ENCODE measurements at regions not wholly inside any gene's neighbourhood (a gene's known extent, or its start where the extent isn't known, plus 50 kb on each side); places are given as distances from the start of the nearest gene placed in this dataset.

GRCh38 chr2:236935631-236936445 lies 149.9 kb upstream of the COPS8 start:
- Mint-ChIP-seq H3K27ac (no peak overlapping the region), H3K9me3 (no peaks in the 10 kb centered on the region), H3K27me3 (ENCODE audit: low read depth) (no peaks in the 10 kb centered on the region; the same call in 1 of the 2 replicates), H3K36me3 (no peaks in the 10 kb centered on the region), H3K4me1 (peaks cover under 1% of the 10 kb centered on the region), H3K4me3 (no peak overlapping the region)
- DNase-seq (ENCODE audit: low spot score) (no peak), ATAC-seq (no peak)
- ChIA-PET POLR2A (no interaction called here), CTCF (interaction anchor here (1.0 kb wide), 1 partner anchor 14 kb away, joined by 3 read pairs; no protein-coding TSS in a partner anchor)
- TF ChIP-seq, protein P1, sequence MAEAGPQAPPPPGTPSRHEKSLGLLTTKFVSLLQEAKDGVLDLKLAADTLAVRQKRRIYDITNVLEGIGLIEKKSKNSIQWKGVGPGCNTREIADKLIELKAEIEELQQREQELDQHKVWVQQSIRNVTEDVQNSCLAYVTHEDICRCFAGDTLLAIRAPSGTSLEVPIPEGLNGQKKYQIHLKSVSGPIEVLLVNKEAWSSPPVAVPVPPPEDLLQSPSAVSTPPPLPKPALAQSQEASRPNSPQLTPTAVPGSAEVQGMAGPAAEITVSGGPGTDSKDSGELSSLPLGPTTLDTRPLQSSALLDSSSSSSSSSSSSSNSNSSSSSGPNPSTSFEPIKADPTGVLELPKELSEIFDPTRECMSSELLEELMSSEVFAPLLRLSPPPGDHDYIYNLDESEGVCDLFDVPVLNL (CRISPR knock-in tag; IDR thresholded peaks at IDR 0.05; ENCODE audit: borderline replicate concordance, low read depth), result no peak
- no peak for TF ChIP-seq ZNF416 (CRISPR knock-in tag; IDR thresholded peaks at IDR 0.05)
- no peak for TF ChIP-seq CTCF (IDR thresholded peaks at IDR 0.05)
- no peak for TF ChIP-seq PRRX2 (CRISPR knock-in tag; IDR thresholded peaks at IDR 0.05)
- TF ChIP-seq, protein P2, sequence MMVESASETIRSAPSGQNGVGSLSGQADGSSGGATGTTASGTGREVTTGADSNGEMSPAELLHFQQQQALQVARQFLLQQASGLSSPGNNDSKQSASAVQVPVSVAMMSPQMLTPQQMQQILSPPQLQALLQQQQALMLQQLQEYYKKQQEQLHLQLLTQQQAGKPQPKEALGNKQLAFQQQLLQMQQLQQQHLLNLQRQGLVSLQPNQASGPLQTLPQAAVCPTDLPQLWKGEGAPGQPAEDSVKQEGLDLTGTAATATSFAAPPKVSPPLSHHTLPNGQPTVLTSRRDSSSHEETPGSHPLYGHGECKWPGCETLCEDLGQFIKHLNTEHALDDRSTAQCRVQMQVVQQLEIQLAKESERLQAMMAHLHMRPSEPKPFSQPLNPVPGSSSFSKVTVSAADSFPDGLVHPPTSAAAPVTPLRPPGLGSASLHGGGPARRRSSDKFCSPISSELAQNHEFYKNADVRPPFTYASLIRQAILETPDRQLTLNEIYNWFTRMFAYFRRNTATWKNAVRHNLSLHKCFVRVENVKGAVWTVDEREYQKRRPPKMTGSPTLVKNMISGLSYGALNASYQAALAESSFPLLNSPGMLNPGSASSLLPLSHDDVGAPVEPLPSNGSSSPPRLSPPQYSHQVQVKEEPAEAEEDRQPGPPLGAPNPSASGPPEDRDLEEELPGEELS (CRISPR knock-in tag; IDR thresholded peaks at IDR 0.05), result no peak
- TF ChIP-seq CDX4 (CRISPR knock-in tag; IDR thresholded peaks at IDR 0.05; ENCODE audit: borderline replicate concordance), result no peak
- TF ChIP-seq ATF6 (CRISPR knock-in tag; IDR thresholded peaks at IDR 0.05), result no peak

- POLR2A ChIA-PET, result no interaction called here
These were observed 149.2 kb upstream of the COPS8 start for GRCh38 chr2:236936446-236936940.

More at GRCh38 chr2:236936446-236936940, 149.2 kb upstream of the COPS8 start:
- no peaks in the 10 kb centered on the region for H3K36me3 Mint-ChIP-seq
- DNase-seq (ENCODE audit: low spot score) (no peak), ATAC-seq (no peak)
- peaks cover 4% of the 10 kb centered on the region for H3K4me1 Mint-ChIP-seq
- no peak overlapping the region for H3K27ac Mint-ChIP-seq
- no peak overlapping the region for H3K4me3 Mint-ChIP-seq
- CTCF ChIA-PET, result interaction anchor here (1.0 kb wide), 1 partner anchor 13 kb away, joined by 3 read pairs; no protein-coding TSS in a partner anchor
- TF ChIP-seq HMGXB4 (CRISPR knock-in tag; IDR thresholded peaks at IDR 0.05) (no peak), CTCF (IDR thresholded peaks at IDR 0.05) (no peak), ARID4B (CRISPR knock-in tag; IDR thresholded peaks at IDR 0.05; ENCODE audit: borderline replicate concordance) (no peak), ZNF512 (CRISPR knock-in tag; IDR thresholded peaks at IDR 0.05; ENCODE audit: borderline replicate concordance) (no peak)
- H3K27me3 Mint-ChIP-seq (ENCODE audit: low read depth), result no peaks in the 10 kb centered on the region; the same call in 1 of the 2 replicates
- H3K9me3 Mint-ChIP-seq, result no peaks in the 10 kb centered on the region
